SK-N-SH treated with all-trans-retinoic acid at 6 μM for 48 hours (cell line): ENCODE measurements at regions not wholly inside any gene's neighbourhood (a gene's known extent, or its start where the extent isn't known, plus 50 kb on each side); places are given as distances from the start of the nearest gene placed in this dataset.

ENCODE experiments used
- ATAC-seq: fragments of 200-7000 bp; cut with Tn5 transposase; 3 replicates; pipeline ENCODE4 v1.9.1; 2020; ENCODE audit warnings: mild to moderate bottlenecking, moderate library complexity
- ARNTL ChIP-seq: fragments of 450-650 bp; formaldehyde crosslinking; IDR thresholded peaks from 2 replicates; pipeline ENCODE4 v1.5.0; 2020; ENCODE audit warnings: low read depth, mild to moderate bottlenecking, moderate library complexity, borderline replicate concordance
- BACH2 ChIP-seq: fragments of 250-450 bp; sonication (Bioruptor Pico); IDR thresholded peaks from 2 replicates; pipeline ENCODE4 v1.9.0; 2021; ENCODE audit warnings: mild to moderate bottlenecking, borderline replicate concordance
- CREB5 ChIP-seq: fragments of 250-450 bp; sonication (Bioruptor Pico); IDR thresholded peaks from 2 replicates; pipeline ENCODE4 v1.5.1; 2020; ENCODE audit warnings: low read depth, mild to moderate bottlenecking, moderate library complexity
- CSDC2 ChIP-seq: fragments of 250-450 bp; sonication (Bioruptor Pico); IDR thresholded peaks from 2 replicates; pipeline ENCODE4 v1.5.0; 2020; ENCODE audit warnings: mild to moderate bottlenecking, moderate library complexity
- ESRRG ChIP-seq: fragments of 250-450 bp; sonication (Bioruptor Pico); IDR thresholded peaks from 2 replicates; pipeline ENCODE4 v1.6.1; 2021; ENCODE audit warnings: mild to moderate bottlenecking
- GLIS3 ChIP-seq: fragments of 250-450 bp; sonication (Bioruptor Pico); IDR thresholded peaks from 2 replicates; pipeline ENCODE4 v1.5.0; 2020; ENCODE audit warnings: mild to moderate bottlenecking, moderate library complexity
- ISL1 ChIP-seq: fragments of 250-450 bp; sonication (Bioruptor Pico); IDR thresholded peaks from 2 replicates; pipeline ENCODE4 v2.1.2; 2022; ENCODE audit warnings: mild to moderate bottlenecking, moderate library complexity
- OSR1 ChIP-seq: fragments of 250-450 bp; sonication (Bioruptor Pico); IDR thresholded peaks from 2 replicates; pipeline ENCODE4 v1.8.0; 2022; ENCODE audit warnings: moderate library complexity, mild to moderate bottlenecking, inconsistent platforms
- PPARA ChIP-seq: fragments of 250-450 bp; sonication (Bioruptor Pico); IDR thresholded peaks from 2 replicates; pipeline ENCODE4 v1.5.0; 2020; ENCODE audit warnings: mild to moderate bottlenecking, borderline replicate concordance
- RARB ChIP-seq: fragments of 250-450 bp; sonication (Bioruptor Pico); IDR thresholded peaks from 2 replicates; pipeline ENCODE4 v1.8.0; 2021; ENCODE audit warnings: mild to moderate bottlenecking, moderate library complexity
- SNAI2 ChIP-seq: fragments of 250-450 bp; sonication (Bioruptor Pico); IDR thresholded peaks from 2 replicates; pipeline ENCODE4 v1.5.0; 2020; ENCODE audit warnings: mild to moderate bottlenecking, moderate library complexity
- TCF4 ChIP-seq: fragments of 250-450 bp; sonication (Bioruptor Pico); IDR thresholded peaks from 2 replicates; pipeline ENCODE4 v1.8.0; 2021; ENCODE audit warnings: mild to moderate bottlenecking, moderate library complexity, borderline replicate concordance
- TOX ChIP-seq: fragments of 250-450 bp; sonication (Bioruptor Pico); IDR thresholded peaks from 2 replicates; pipeline ENCODE4 v1.8.0; 2021; ENCODE audit warnings: mild to moderate bottlenecking, moderate library complexity, borderline replicate concordance
- ZC3H10 ChIP-seq: fragments of 250-450 bp; sonication (Bioruptor Pico); IDR thresholded peaks from 2 replicates; pipeline ENCODE4 v1.5.1; 2021; ENCODE audit warnings: mild to moderate bottlenecking, moderate library complexity
- ZFP3 ChIP-seq: fragments of 250-450 bp; sonication (Bioruptor Pico); IDR thresholded peaks from 2 replicates; pipeline ENCODE4 v1.5.0; 2020; ENCODE audit warnings: mild to moderate bottlenecking, moderate library complexity
- ZFP30 ChIP-seq: fragments of 450-650 bp; formaldehyde crosslinking; IDR thresholded peaks from 2 replicates; pipeline ENCODE4 v1.5.0; 2022; ENCODE audit warnings: mild to moderate bottlenecking, moderate library complexity
- ZNF565 ChIP-seq: fragments of 450-650 bp; formaldehyde crosslinking; conservative IDR thresholded peaks from 2 replicates; pipeline ENCODE4 v1.5.0; 2020; ENCODE audit warnings: low read depth, mild to moderate bottlenecking, moderate library complexity
- ZNF70 ChIP-seq: fragments of 450-650 bp; formaldehyde crosslinking; IDR thresholded peaks from 2 replicates; pipeline ENCODE4 v1.5.0; 2020; ENCODE audit warnings: mild to moderate bottlenecking, moderate library complexity
- ZNF8 ChIP-seq: fragments of 450-650 bp; formaldehyde crosslinking; IDR thresholded peaks from 2 replicates; pipeline ENCODE4 v1.5.0; 2020; ENCODE audit warnings: mild to moderate bottlenecking, moderate library complexity
- TF ChIP-seq, protein P1 (sequence below): fragments of 250-450 bp; sonication (Bioruptor Pico); IDR thresholded peaks from 2 replicates; pipeline ENCODE4 v1.5.0; 2020; ENCODE audit warnings: mild to moderate bottlenecking, moderate library complexity
- TF ChIP-seq, protein P2 (sequence below): fragments of 250-450 bp; sonication (Bioruptor Pico); IDR thresholded peaks from 2 replicates; pipeline ENCODE4 v1.5.1; 2021; ENCODE audit warnings: mild to moderate bottlenecking, moderate library complexity
- TF ChIP-seq, protein P3 (sequence below): fragments of 250-450 bp; sonication (Bioruptor Pico); IDR thresholded peaks from 2 replicates; pipeline ENCODE4 v1.8.0; 2021; ENCODE audit warnings: low read depth, mild to moderate bottlenecking, moderate library complexity, borderline replicate concordance
- TF ChIP-seq, protein P4 (sequence below): fragments of 250-450 bp; sonication (Bioruptor Pico); IDR thresholded peaks from 2 replicates; pipeline ENCODE4 v1.8.0; 2020; ENCODE audit warnings: mild to moderate bottlenecking, moderate library complexity, borderline replicate concordance

GRCh38 chr7:19973581-19973980, 200.2 kb upstream of the TMEM196 start:
- no peak for ATAC-seq
- no peak for TF ChIP-seq ZFP30 (CRISPR knock-in tag)
- TF ChIP-seq ISL1: no peak
- no peak for TF ChIP-seq ZC3H10 (CRISPR knock-in tag)
- no peak for TF ChIP-seq TOX (CRISPR knock-in tag)
- no peak for TF ChIP-seq RARB
- no peak for TF ChIP-seq ESRRG
- no peak for TF ChIP-seq TCF4 (CRISPR knock-in tag)
- no peak for TF ChIP-seq ARNTL (CRISPR knock-in tag)
- TF ChIP-seq ZNF565 (CRISPR knock-in tag): no peak

DNA sequence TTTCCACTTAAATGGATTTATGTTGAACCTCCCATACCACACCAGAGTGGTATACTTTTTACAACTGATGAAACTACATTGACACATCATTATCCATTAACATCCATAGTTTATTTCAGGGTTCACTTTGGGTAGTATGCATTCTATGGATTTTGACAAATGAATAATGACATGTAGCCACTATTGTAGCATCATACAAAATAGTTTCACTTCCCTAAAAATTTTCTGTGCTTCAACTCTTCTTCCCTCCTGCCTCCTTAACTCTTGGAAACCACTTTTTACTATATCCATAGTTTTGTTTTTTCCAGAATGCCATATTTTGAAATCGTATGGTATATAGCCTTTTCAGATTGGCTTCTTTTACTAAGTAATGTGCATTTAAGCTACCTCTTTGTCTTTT, 199.5 kb upstream of the TMEM196 start:
- no peak for ATAC-seq
- TF ChIP-seq ZFP30 (CRISPR knock-in tag) (no peak), CSDC2 (CRISPR knock-in tag) (no peak), RARB (no peak), GLIS3 (CRISPR knock-in tag) (no peak), OSR1 (no peak), ARNTL (CRISPR knock-in tag) (no peak), TOX (CRISPR knock-in tag) (no peak), ESRRG (no peak), ZNF8 (no peak), PPARA (CRISPR knock-in tag) (no peak), ZNF70 (CRISPR knock-in tag) (no peak), SNAI2 (CRISPR knock-in tag) (no peak)
- TF ChIP-seq, protein P1, sequence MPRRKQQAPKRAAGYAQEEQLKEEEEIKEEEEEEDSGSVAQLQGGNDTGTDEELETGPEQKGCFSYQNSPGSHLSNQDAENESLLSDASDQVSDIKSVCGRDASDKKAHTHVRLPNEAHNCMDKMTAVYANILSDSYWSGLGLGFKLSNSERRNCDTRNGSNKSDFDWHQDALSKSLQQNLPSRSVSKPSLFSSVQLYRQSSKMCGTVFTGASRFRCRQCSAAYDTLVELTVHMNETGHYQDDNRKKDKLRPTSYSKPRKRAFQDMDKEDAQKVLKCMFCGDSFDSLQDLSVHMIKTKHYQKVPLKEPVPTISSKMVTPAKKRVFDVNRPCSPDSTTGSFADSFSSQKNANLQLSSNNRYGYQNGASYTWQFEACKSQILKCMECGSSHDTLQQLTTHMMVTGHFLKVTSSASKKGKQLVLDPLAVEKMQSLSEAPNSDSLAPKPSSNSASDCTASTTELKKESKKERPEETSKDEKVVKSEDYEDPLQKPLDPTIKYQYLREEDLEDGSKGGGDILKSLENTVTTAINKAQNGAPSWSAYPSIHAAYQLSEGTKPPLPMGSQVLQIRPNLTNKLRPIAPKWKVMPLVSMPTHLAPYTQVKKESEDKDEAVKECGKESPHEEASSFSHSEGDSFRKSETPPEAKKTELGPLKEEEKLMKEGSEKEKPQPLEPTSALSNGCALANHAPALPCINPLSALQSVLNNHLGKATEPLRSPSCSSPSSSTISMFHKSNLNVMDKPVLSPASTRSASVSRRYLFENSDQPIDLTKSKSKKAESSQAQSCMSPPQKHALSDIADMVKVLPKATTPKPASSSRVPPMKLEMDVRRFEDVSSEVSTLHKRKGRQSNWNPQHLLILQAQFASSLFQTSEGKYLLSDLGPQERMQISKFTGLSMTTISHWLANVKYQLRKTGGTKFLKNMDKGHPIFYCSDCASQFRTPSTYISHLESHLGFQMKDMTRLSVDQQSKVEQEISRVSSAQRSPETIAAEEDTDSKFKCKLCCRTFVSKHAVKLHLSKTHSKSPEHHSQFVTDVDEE (CRISPR knock-in tag): no peak
- TF ChIP-seq, protein P2, sequence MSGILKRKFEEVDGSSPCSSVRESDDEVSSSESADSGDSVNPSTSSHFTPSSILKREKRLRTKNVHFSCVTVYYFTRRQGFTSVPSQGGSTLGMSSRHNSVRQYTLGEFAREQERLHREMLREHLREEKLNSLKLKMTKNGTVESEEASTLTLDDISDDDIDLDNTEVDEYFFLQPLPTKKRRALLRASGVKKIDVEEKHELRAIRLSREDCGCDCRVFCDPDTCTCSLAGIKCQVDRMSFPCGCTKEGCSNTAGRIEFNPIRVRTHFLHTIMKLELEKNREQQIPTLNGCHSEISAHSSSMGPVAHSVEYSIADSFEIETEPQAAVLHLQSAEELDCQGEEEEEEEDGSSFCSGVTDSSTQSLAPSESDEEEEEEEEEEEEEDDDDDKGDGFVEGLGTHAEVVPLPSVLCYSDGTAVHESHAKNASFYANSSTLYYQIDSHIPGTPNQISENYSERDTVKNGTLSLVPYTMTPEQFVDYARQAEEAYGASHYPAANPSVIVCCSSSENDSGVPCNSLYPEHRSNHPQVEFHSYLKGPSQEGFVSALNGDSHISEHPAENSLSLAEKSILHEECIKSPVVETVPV (CRISPR knock-in tag): no peak
- TF ChIP-seq, protein P3, sequence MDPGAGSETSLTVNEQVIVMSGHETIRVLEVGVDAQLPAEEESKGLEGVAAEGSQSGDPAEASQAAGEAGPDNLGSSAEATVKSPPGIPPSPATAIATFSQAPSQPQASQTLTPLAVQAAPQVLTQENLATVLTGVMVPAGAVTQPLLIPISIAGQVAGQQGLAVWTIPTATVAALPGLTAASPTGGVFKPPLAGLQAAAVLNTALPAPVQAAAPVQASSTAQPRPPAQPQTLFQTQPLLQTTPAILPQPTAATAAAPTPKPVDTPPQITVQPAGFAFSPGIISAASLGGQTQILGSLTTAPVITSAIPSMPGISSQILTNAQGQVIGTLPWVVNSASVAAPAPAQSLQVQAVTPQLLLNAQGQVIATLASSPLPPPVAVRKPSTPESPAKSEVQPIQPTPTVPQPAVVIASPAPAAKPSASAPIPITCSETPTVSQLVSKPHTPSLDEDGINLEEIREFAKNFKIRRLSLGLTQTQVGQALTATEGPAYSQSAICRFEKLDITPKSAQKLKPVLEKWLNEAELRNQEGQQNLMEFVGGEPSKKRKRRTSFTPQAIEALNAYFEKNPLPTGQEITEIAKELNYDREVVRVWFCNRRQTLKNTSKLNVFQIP: no peak
- TF ChIP-seq, all 23 proteins: peak for 0

GRCh38 chr7:19971956-19972355, 198.5 kb upstream of the TMEM196 start:
- no peak for TF ChIP-seq TCF4 (CRISPR knock-in tag)
- TF ChIP-seq BACH2 (CRISPR knock-in tag): no peak
- TF ChIP-seq ZFP3: no peak
- no peak for TF ChIP-seq ZNF565 (CRISPR knock-in tag)
- TF ChIP-seq TOX (CRISPR knock-in tag): no peak
- no peak for TF ChIP-seq ISL1
- TF ChIP-seq, protein P4, sequence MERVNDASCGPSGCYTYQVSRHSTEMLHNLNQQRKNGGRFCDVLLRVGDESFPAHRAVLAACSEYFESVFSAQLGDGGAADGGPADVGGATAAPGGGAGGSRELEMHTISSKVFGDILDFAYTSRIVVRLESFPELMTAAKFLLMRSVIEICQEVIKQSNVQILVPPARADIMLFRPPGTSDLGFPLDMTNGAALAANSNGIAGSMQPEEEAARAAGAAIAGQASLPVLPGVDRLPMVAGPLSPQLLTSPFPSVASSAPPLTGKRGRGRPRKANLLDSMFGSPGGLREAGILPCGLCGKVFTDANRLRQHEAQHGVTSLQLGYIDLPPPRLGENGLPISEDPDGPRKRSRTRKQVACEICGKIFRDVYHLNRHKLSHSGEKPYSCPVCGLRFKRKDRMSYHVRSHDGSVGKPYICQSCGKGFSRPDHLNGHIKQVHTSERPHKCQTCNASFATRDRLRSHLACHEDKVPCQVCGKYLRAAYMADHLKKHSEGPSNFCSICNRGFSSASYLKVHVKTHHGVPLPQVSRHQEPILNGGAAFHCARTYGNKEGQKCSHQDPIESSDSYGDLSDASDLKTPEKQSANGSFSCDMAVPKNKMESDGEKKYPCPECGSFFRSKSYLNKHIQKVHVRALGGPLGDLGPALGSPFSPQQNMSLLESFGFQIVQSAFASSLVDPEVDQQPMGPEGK (CRISPR knock-in tag): no peak
- TF ChIP-seq ZNF8: no peak
- no peak for TF ChIP-seq CREB5 (CRISPR knock-in tag)
- TF ChIP-seq CSDC2 (CRISPR knock-in tag): no peak
- TF ChIP-seq, protein P1 (CRISPR knock-in tag): no peak
- no peak for TF ChIP-seq OSR1
- TF ChIP-seq, protein P2 (CRISPR knock-in tag): no peak
- TF ChIP-seq RARB: no peak
- TF ChIP-seq, all 23 proteins: peak for 0
- no peak for ATAC-seq
